GM12878 (cell line): ENCODE measurements at regions not wholly inside any gene's neighbourhood (a gene's known extent, or its start where the extent isn't known, plus 50 kb on each side); places are given as distances from the start of the nearest gene placed in this dataset.

ENCODE experiments used
- ATAC-seq: fragments of 200-7000 bp; cut with Tn5 transposase; 3 replicates; pipeline ENCODE4 v1.9.1; 2020; ENCODE audit warnings: mild to moderate bottlenecking, moderate library complexity
- BruUV-seq: library from RNA; stranded (reverse); fragments of 400-500 nt; replicated peaks from 2 replicates; lab custom pipeline; 2021; lab: Mats Ljungman, UMichigan
- CTCF ChIA-PET: fragments of 300-600 bp; sonication (Branson Sonifier 250); formaldehyde crosslinking; extraction: SDS; loops from one replicate; lab custom pipeline; 2021; ENCODE audit warnings: inconsistent platforms; lab: Yijun Ruan, JAX
- POLR2A ChIA-PET: fragments of 350-600 bp; formaldehyde crosslinking; extraction: SDS; loops from one replicate; lab custom pipeline; 2021; ENCODE audit warnings: inconsistent platforms; lab: Charles Lee
- RAD21 ChIA-PET: fragments of 300-600 bp; sonication (Branson Sonifier 250); formaldehyde crosslinking; loops from one replicate; lab custom pipeline; 2023; ENCODE audit warnings: antibody characterized with exemption; ENCODE audit not compliant: unreplicated experiment; lab: Charles Lee
- SMC1A ChIA-PET: fragments of 300-600 bp; sonication (Branson Sonifier 250); formaldehyde crosslinking; loops from one replicate; lab custom pipeline; 2023; ENCODE audit not compliant: unreplicated experiment, uncharacterized antibody; lab: Charles Lee
- DNase-seq: peaks from one replicate; pipeline ENCODE4 v3.0.0-alpha.2; 2011; ENCODE audit warnings: low read depth, low spot score
- FAIRE-seq: peaks from 3 replicates; lab custom pipeline; 2011; peaks lifted over from hg19 to GRCh38; lab: Jason Lieb, UNC
- H2AFZ ChIP-seq: 2 replicates; pipeline ENCODE4 v1.6.0; 2011; ENCODE audit warnings: low read depth, low read length, control low read depth; ENCODE audit not compliant: control insufficient read depth
- H3K27ac ChIP-seq: 2 replicates; pipeline ENCODE4 v1.5.1; 2011; ENCODE audit warnings: control low read depth; ENCODE audit not compliant: control insufficient read depth, insufficient read depth
- H3K27me3 ChIP-seq, 2 experiments: replicated peaks in 1 of 2; 2 replicates each; pipeline versions ENCODE4 v1.6.0 to v1.6.1; 2011; ENCODE audit warnings: low read length in 1 of 2; ENCODE audit not compliant: control insufficient read depth in 2 of 2, insufficient read depth in 2 of 2
- H3K36me3 ChIP-seq, 2 experiments: 2 replicates each; pipeline ENCODE4 v1.5.1; 2011; ENCODE audit warnings: low read length in 1 of 2; ENCODE audit not compliant: control insufficient read depth in 2 of 2, insufficient read depth in 2 of 2
- H3K4me1 ChIP-seq: 2 replicates; pipeline ENCODE4 v1.6.1; 2011; ENCODE audit warnings: mild to moderate bottlenecking, low read length, moderate library complexity, mixed read lengths; ENCODE audit not compliant: control insufficient read depth, insufficient read depth
- H3K4me2 ChIP-seq: 2 replicates; pipeline ENCODE4 v1.6.0; 2011; ENCODE audit warnings: control low read depth; ENCODE audit not compliant: control insufficient read depth, insufficient read depth
- H3K4me3 ChIP-seq: fragments of 200-600 bp; sonication (generic); 2 replicates; pipeline ENCODE4 v1.5.1; 2016
- H3K79me2 ChIP-seq: 2 replicates; pipeline ENCODE4 v1.6.0; 2011; ENCODE audit warnings: low read length; ENCODE audit not compliant: control insufficient read depth, insufficient read depth
- H3K9ac ChIP-seq: 2 replicates; pipeline ENCODE4 v1.8.0; 2011; ENCODE audit warnings: low read length, control low read depth, mixed read lengths; ENCODE audit not compliant: control insufficient read depth, insufficient read depth
- H3K9me3 ChIP-seq: replicated peaks from 3 replicates; pipeline ENCODE4 v1.5.1; 2011; ENCODE audit warnings: mild to moderate bottlenecking, low read length; ENCODE audit not compliant: control insufficient read depth, insufficient read depth
- H4K20me1 ChIP-seq: 2 replicates; pipeline ENCODE4 v1.6.0; 2011; ENCODE audit not compliant: control insufficient read depth, insufficient read depth
- ATF7 ChIP-seq: fragments of 450-650 bp; IDR thresholded peaks from 2 replicates; pipeline ENCODE4 v1.6.1; 2016; ENCODE audit warnings: low read depth, mild to moderate bottlenecking
- CBX3 ChIP-seq: fragments of 200-600 bp; sonication (generic); IDR thresholded peaks from 2 replicates; pipeline ENCODE4 v1.6.1; 2016; ENCODE audit warnings: low read depth, borderline replicate concordance
- EP300 ChIP-seq, 2 experiments: fragments of 150-350 bp in 1 of 2; IDR thresholded peaks; 2 replicates each; pipeline ENCODE4 v1.6.1; 2011 to 2012; ENCODE audit warnings: low read depth in 2 of 2, low read length in 2 of 2, borderline replicate concordance in 1 of 2, improper control_type of control experiment in 1 of 2, inconsistent platforms in 1 of 2; ENCODE audit not compliant: control insufficient read depth in 1 of 2
- FOS ChIP-seq: IDR thresholded peaks from 3 replicates; pipeline ENCODE4 v1.6.1; 2011; ENCODE audit warnings: borderline replicate concordance; ENCODE audit not compliant: insufficient read length; ENCODE audit errors: extremely low read depth
- GABPA ChIP-seq: IDR thresholded peaks from 2 replicates; pipeline ENCODE4 v1.6.1; 2014; ENCODE audit warnings: antibody characterized with exemption, low read depth, mild to moderate bottlenecking, inconsistent platforms
- KAT2A ChIP-seq: conservative IDR thresholded peaks from 2 replicates; pipeline ENCODE4 v1.6.1; 2011; ENCODE audit warnings: low read depth, low read length; ENCODE audit not compliant: control insufficient read depth
- MTA2 ChIP-seq: fragments of 450-650 bp; IDR thresholded peaks from 2 replicates; pipeline ENCODE4 v1.6.1; 2016; ENCODE audit warnings: low read depth, mild to moderate bottlenecking, moderate library complexity
- MTA3 ChIP-seq: IDR thresholded peaks from 2 replicates; pipeline ENCODE4 v1.6.1; 2012; ENCODE audit warnings: low read length, inconsistent platforms, borderline replicate concordance
- MXI1 ChIP-seq: fragments of 150-350 bp; IDR thresholded peaks from 2 replicates; pipeline ENCODE4 v1.6.1; 2011; ENCODE audit warnings: low read depth, mild to moderate bottlenecking, inconsistent platforms, low read length, improper control_type of control experiment
- NRF1 ChIP-seq: conservative IDR thresholded peaks from 2 replicates; pipeline ENCODE4 v1.6.1; 2011; ENCODE audit warnings: mild to moderate bottlenecking, low read depth, low read length, improper control_type of control experiment
- SIX5 ChIP-seq: IDR thresholded peaks from 2 replicates; pipeline ENCODE4 v1.6.1; 2011; ENCODE audit warnings: mild to moderate bottlenecking, low read depth, low read length, moderate library complexity; ENCODE audit not compliant: severe bottlenecking
- TARDBP ChIP-seq: IDR thresholded peaks from 2 replicates; pipeline ENCODE4 v1.6.1; 2016; ENCODE audit warnings: borderline replicate concordance
- TBL1XR1 ChIP-seq: IDR thresholded peaks from 2 replicates; pipeline ENCODE4 v1.6.1; 2012; ENCODE audit warnings: low read depth, low read length, improper control_type of control experiment
- TCF12 ChIP-seq: IDR thresholded peaks from 2 replicates; pipeline ENCODE4 v1.6.1; 2011; ENCODE audit warnings: low read depth, mild to moderate bottlenecking, low read length
- TCF3 ChIP-seq: IDR thresholded peaks from 2 replicates; pipeline ENCODE4 v1.6.1; 2012; ENCODE audit warnings: low read depth, mild to moderate bottlenecking, low read length, borderline replicate concordance; ENCODE audit not compliant: insufficient read depth
- ZSCAN29 ChIP-seq: fragments of 450-650 bp; IDR thresholded peaks from 2 replicates; pipeline ENCODE4 v1.6.1; 2017; ENCODE audit warnings: mild to moderate bottlenecking, moderate library complexity
- WGBS: methylation state at CpG from one replicate; pipeline ENCODE4 v1.1.6; 2016; ENCODE audit warnings: low lambda C conversion rate; ENCODE audit not compliant: insufficient replicate concordance, insufficient coverage; ENCODE audit errors: missing lambda C conversion rate; 5-methylcytosine and 5-hydroxymethylcytosine counted together
- in situ Hi-C: fragments of 300-500 bp; cut with MboI; formaldehyde crosslinking; loops from 9 replicates; pipeline ENCODE4 v1.14.3; 2018; ENCODE audit warnings: mixed read lengths
- intact Hi-C: fragments of 100-400 bp; cut with micrococcal nuclease; formaldehyde crosslinking; loops from one replicate; pipeline ENCODE4 v1.14.2; 2022; ENCODE audit not compliant: unreplicated experiment
- TF ChIP-seq, protein P1 (sequence below): IDR thresholded peaks from 2 replicates; pipeline ENCODE4 v1.6.1; 2012; ENCODE audit warnings: mild to moderate bottlenecking, low read depth, low read length
- TF ChIP-seq, protein P2 (sequence below): IDR thresholded peaks from 2 replicates; pipeline ENCODE4 v1.6.1; 2011; ENCODE audit warnings: low read depth, low read length, improper control_type of control experiment, borderline replicate concordance
- TF ChIP-seq, protein P3 (sequence below): IDR thresholded peaks from 2 replicates; pipeline ENCODE4 v1.6.1; 2011; ENCODE audit warnings: borderline replicate concordance, low read depth, mild to moderate bottlenecking, moderate library complexity, low read length; ENCODE audit not compliant: insufficient read depth, poor library complexity, severe bottlenecking

DNA sequence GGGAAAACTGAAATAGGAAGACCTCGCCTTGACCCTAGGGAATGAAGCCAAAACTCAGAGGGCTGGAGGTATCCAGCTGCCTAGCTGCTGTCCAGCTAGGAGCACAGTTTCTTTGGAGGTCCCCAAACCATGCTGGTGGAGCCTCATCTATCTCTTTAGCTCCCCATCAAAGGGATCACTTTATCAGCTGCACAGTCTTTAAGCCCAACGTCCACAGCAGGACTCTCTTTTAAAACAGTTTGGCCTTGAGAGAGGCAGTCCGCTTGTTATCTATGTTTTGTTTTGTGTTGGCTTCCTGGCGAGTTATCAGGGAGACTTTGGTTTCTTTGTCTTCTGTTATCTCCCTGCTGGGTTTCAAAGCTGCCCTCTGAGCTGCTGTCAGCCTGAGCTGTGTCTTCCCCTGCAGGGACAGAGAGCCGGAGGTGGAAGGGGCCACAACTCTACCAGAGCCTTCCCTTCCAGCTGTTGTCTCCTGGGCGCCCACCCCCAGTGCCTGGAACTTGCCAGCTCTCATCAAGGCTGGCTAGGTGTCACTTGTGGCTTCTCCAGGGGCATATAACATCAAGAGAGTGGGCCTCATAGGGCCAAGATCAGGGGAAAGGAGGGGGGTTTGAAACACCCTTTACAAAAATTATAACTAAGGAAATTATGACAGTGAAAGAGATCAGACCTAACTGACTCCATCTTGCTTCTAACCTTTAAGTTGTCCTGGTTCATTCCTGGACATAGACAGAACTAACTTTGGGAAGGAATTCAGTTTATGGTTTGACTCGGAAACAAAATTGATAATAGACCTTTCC lies 61.4 kb upstream of the C15orf39 start:
- peaks cover 25% of the 10 kb centered on the region for H3K4me1 ChIP-seq
- ChIA-PET SMC1A (interaction anchor here (0.7 to 2.3 kb wide), 6 partner anchors 8 to 59 kb away, joined by 3 to 8 read pairs (median 3); no protein-coding TSS in a partner anchor), RAD21 (interaction anchor here (0.6 to 1.2 kb wide), 2 partner anchors 10 to 45 kb away, joined by 3 to 4 read pairs; no protein-coding TSS in a partner anchor), POLR2A (interaction anchor here (1.1 kb wide), 1 partner anchor 44 kb away, joined by 3 read pairs; no protein-coding TSS in a partner anchor), CTCF (no interaction called here)
- intact Hi-C loops (no loop called here), in situ Hi-C loops (no loop called here)
- DNase-seq (no peak), FAIRE-seq (no peak), ATAC-seq (no peak)
- peaks cover 26% of the 10 kb centered on the region for H3K9me3 ChIP-seq
- H3K4me3 ChIP-seq, result no peak overlapping the region
- no peak overlapping the region for H3K4me2 ChIP-seq
- no peak overlapping the region for H3K27ac ChIP-seq
- H2AFZ ChIP-seq, result no peak overlapping the region
- H3K27me3 ChIP-seq, result no peaks in the 10 kb centered on the region
- BruUV-seq, result no TSS peak
- no peaks in the 10 kb centered on the region for H3K79me2 ChIP-seq
- H4K20me1 ChIP-seq, result no peaks in the 10 kb centered on the region
- no peaks in the 10 kb centered on the region for H3K36me3 ChIP-seq
- 80% methylated on average over 7 of the region's 7 CpGs for WGBS
- no peak overlapping the region for H3K9ac ChIP-seq
- TF ChIP-seq GABPA (no peak), MXI1 (no peak), MTA3 (no peak), TCF3 (no peak), MTA2 (no peak), EP300 (IDR thresholded peaks at IDR 0.05; ENCODE audit: borderline replicate concordance in 1 of 2, control insufficient read depth in 1 of 2, low read depth in 2 of 2, low read length in 2 of 2) (no peak), TCF12 (no peak), KAT2A (no peak), NRF1 (no peak), ATF7 (no peak), CBX3 (no peak), TARDBP (no peak), ZSCAN29 (no peak), TBL1XR1 (no peak), FOS (no peak), SIX5 (no peak)
- TF ChIP-seq, protein P1, sequence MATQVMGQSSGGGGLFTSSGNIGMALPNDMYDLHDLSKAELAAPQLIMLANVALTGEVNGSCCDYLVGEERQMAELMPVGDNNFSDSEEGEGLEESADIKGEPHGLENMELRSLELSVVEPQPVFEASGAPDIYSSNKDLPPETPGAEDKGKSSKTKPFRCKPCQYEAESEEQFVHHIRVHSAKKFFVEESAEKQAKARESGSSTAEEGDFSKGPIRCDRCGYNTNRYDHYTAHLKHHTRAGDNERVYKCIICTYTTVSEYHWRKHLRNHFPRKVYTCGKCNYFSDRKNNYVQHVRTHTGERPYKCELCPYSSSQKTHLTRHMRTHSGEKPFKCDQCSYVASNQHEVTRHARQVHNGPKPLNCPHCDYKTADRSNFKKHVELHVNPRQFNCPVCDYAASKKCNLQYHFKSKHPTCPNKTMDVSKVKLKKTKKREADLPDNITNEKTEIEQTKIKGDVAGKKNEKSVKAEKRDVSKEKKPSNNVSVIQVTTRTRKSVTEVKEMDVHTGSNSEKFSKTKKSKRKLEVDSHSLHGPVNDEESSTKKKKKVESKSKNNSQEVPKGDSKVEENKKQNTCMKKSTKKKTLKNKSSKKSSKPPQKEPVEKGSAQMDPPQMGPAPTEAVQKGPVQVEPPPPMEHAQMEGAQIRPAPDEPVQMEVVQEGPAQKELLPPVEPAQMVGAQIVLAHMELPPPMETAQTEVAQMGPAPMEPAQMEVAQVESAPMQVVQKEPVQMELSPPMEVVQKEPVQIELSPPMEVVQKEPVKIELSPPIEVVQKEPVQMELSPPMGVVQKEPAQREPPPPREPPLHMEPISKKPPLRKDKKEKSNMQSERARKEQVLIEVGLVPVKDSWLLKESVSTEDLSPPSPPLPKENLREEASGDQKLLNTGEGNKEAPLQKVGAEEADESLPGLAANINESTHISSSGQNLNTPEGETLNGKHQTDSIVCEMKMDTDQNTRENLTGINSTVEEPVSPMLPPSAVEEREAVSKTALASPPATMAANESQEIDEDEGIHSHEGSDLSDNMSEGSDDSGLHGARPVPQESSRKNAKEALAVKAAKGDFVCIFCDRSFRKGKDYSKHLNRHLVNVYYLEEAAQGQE, result no peak
- TF ChIP-seq, protein P2, sequence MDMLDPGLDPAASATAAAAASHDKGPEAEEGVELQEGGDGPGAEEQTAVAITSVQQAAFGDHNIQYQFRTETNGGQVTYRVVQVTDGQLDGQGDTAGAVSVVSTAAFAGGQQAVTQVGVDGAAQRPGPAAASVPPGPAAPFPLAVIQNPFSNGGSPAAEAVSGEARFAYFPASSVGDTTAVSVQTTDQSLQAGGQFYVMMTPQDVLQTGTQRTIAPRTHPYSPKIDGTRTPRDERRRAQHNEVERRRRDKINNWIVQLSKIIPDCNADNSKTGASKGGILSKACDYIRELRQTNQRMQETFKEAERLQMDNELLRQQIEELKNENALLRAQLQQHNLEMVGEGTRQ, result no peak
- TF ChIP-seq, protein P3, sequence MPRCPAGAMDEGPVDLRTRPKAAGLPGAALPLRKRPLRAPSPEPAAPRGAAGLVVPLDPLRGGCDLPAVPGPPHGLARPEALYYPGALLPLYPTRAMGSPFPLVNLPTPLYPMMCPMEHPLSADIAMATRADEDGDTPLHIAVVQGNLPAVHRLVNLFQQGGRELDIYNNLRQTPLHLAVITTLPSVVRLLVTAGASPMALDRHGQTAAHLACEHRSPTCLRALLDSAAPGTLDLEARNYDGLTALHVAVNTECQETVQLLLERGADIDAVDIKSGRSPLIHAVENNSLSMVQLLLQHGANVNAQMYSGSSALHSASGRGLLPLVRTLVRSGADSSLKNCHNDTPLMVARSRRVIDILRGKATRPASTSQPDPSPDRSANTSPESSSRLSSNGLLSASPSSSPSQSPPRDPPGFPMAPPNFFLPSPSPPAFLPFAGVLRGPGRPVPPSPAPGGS, result no peak
